ENCODE measurements at regions not wholly inside any gene's neighbourhood (a gene's known extent, or its start where the extent isn't known, plus 50 kb on each side); places are given as distances from the start of the nearest gene placed in this dataset.

DNA sequence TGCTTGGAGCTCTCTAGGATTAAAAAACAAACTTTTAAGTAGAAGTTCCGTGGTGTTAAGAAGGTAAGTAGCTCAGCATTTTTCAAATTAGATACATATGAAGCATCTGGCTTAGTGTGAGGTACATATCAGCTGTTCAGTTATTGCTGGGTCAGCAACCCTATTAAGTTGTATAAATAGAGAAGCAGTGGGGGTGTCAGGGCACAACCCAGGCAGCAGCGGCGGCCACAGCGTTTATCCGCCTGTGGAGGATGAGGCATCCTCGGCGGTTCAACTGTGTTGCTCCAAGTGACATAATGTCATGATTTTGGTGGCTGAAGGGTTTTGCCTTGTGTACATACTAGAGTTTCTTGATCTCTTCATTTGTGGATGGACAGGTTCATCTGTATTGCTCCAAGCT is 54.6 kb upstream of the KIF5B start:
- dilution Hi-C loops (cut with MboI; ENCODE audit: extremely low pct_ligation_motif_present, low sequenced_read_pairs), result no loop called here
- no peaks in the 10 kb centered on the region for H3K9me1 ChIP-seq (ENCODE audit: control insufficient read depth, extremely low read depth, insufficient read depth, low read length)
- no peaks in the 10 kb centered on the region for H3K9me3 ChIP-seq (ENCODE audit: control insufficient read depth, low read depth, low read length)
- no peak overlapping the region for H3K4me2 ChIP-seq (ENCODE audit: control insufficient read depth, extremely low read depth, insufficient read depth, low read depth, low read length)
- no peaks in the 10 kb centered on the region for H3K79me2 ChIP-seq (ENCODE audit: control insufficient read depth, insufficient read depth, low read length)
- H2AFZ ChIP-seq (ENCODE audit: control insufficient read depth, low read length), result no peak overlapping the region
- no peaks in the 10 kb centered on the region for H3K27me3 ChIP-seq (ENCODE audit: control insufficient read depth, extremely low read depth, insufficient read depth, low read length)
- DNase-seq (ENCODE audit: low read depth, low spot score) (no peak), FAIRE-seq (no peak)
- no peaks in the 10 kb centered on the region for H3K36me3 ChIP-seq (ENCODE audit: control insufficient read depth in 2 of 2, extremely low read depth in 1 of 2, insufficient read depth in 2 of 2, low read length in 2 of 2)
- no peak overlapping the region for H3K27ac ChIP-seq (ENCODE audit: control insufficient read depth, insufficient read depth, low read length)
- peaks cover 11% of the 10 kb centered on the region for H3K4me1 ChIP-seq (ENCODE audit: control insufficient read depth, extremely low read depth, insufficient read depth, low read length)
- H4K20me1 ChIP-seq (ENCODE audit: control insufficient read depth, extremely low read depth, insufficient read depth, low read length), result no peaks in the 10 kb centered on the region
- TF ChIP-seq, protein P1, sequence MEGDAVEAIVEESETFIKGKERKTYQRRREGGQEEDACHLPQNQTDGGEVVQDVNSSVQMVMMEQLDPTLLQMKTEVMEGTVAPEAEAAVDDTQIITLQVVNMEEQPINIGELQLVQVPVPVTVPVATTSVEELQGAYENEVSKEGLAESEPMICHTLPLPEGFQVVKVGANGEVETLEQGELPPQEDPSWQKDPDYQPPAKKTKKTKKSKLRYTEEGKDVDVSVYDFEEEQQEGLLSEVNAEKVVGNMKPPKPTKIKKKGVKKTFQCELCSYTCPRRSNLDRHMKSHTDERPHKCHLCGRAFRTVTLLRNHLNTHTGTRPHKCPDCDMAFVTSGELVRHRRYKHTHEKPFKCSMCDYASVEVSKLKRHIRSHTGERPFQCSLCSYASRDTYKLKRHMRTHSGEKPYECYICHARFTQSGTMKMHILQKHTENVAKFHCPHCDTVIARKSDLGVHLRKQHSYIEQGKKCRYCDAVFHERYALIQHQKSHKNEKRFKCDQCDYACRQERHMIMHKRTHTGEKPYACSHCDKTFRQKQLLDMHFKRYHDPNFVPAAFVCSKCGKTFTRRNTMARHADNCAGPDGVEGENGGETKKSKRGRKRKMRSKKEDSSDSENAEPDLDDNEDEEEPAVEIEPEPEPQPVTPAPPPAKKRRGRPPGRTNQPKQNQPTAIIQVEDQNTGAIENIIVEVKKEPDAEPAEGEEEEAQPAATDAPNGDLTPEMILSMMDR (optimal IDR thresholded peaks at IDR 0.05 in 1 of 3, IDR thresholded peaks at IDR 0.05 in 1 of 3, conservative IDR thresholded peaks at IDR 0.05 in 1 of 3; ENCODE audit: extremely low read depth in 1 of 3, insufficient read depth in 2 of 3, low read length in 3 of 3), result no peak
- no peak overlapping the region for H3K4me3 ChIP-seq (ENCODE audit: control insufficient read depth in 2 of 3, extremely low read depth in 1 of 3, insufficient read depth in 2 of 3, low read depth in 1 of 3, low read length in 3 of 3)
- no peak overlapping the region for H3K9ac ChIP-seq (ENCODE audit: control insufficient read depth, extremely low read depth, insufficient read depth, low read length)

DNA sequence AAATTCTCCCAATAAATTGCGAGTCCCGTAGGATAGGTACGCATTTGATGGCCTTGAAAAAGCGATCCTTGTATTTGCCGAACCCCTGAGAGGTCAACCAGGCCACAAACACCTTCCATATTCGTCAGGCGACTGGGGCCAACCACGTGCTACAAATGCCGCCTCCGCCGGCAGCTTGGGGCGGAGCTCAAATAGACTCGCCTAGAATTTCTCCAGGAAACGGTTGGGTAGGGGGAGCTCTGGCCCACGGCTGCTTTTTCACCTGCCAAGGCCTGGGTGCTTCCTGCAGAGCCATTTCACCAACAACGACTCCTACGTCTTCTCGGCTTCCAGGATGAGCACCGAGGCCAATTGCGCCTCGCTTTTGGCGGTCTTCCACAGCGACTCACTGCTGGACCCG is 53.4 kb upstream of the KIF5B start:
- DNase-seq (ENCODE audit: low read depth, low spot score), result no peak
- FAIRE-seq, result no peak
- Histone ChIP-seq H3K36me3 (ENCODE audit: control insufficient read depth in 2 of 2, extremely low read depth in 1 of 2, insufficient read depth in 2 of 2, low read length in 2 of 2) (no peaks in the 10 kb centered on the region), H3K4me1 (ENCODE audit: control insufficient read depth, extremely low read depth, insufficient read depth, low read length) (peaks cover 11% of the 10 kb centered on the region), H3K27ac (ENCODE audit: control insufficient read depth, insufficient read depth, low read length) (no peak overlapping the region), H3K9me3 (ENCODE audit: control insufficient read depth, low read depth, low read length) (no peaks in the 10 kb centered on the region), H2AFZ (ENCODE audit: control insufficient read depth, low read length) (no peak overlapping the region), H3K9ac (ENCODE audit: control insufficient read depth, extremely low read depth, insufficient read depth, low read length) (no peak overlapping the region), H4K20me1 (ENCODE audit: control insufficient read depth, extremely low read depth, insufficient read depth, low read length) (no peaks in the 10 kb centered on the region), H3K79me2 (ENCODE audit: control insufficient read depth, insufficient read depth, low read length) (no peaks in the 10 kb centered on the region), H3K4me3 (ENCODE audit: control insufficient read depth in 2 of 3, extremely low read depth in 1 of 3, insufficient read depth in 2 of 3, low read depth in 1 of 3, low read length in 3 of 3) (no peak overlapping the region), H3K27me3 (ENCODE audit: control insufficient read depth, extremely low read depth, insufficient read depth, low read length) (no peaks in the 10 kb centered on the region), H3K9me1 (ENCODE audit: control insufficient read depth, extremely low read depth, insufficient read depth, low read length) (no peaks in the 10 kb centered on the region), H3K4me2 (ENCODE audit: control insufficient read depth, extremely low read depth, insufficient read depth, low read depth, low read length) (no peak overlapping the region)
- dilution Hi-C loops (cut with MboI; ENCODE audit: extremely low pct_ligation_motif_present, low sequenced_read_pairs), result no loop called here
- TF ChIP-seq, protein P1 (optimal IDR thresholded peaks at IDR 0.05 in 1 of 3, IDR thresholded peaks at IDR 0.05 in 1 of 3, conservative IDR thresholded peaks at IDR 0.05 in 1 of 3; ENCODE audit: extremely low read depth in 1 of 3, insufficient read depth in 2 of 3, low read length in 3 of 3), result no peak
- no peak for TF ChIP-seq EZH2 (IDR thresholded peaks at IDR 0.05; ENCODE audit: low read length)

Small RNAs in the stretch of these regions (small RNA-seq; reads per million reads assigned to genes)
- gene AL161932.1 (ENCODE audit: insufficient read length in 3 of 3, low read depth in 3 of 3, low replicate concordance in 1 of 3), result 0 reads per million in 3 experiments
- 0 to 1.3 (median 0.07) reads per million in 3 experiments for gene RNU7-22P (ENCODE audit: insufficient read length in 3 of 3, low read depth in 3 of 3, low replicate concordance in 1 of 3)
